ENCODE measurements at regions not wholly inside any gene's neighbourhood (a gene's known extent, or its start where the extent isn't known, plus 50 kb on each side); places are given as distances from the start of the nearest gene placed in this dataset.

DNA sequence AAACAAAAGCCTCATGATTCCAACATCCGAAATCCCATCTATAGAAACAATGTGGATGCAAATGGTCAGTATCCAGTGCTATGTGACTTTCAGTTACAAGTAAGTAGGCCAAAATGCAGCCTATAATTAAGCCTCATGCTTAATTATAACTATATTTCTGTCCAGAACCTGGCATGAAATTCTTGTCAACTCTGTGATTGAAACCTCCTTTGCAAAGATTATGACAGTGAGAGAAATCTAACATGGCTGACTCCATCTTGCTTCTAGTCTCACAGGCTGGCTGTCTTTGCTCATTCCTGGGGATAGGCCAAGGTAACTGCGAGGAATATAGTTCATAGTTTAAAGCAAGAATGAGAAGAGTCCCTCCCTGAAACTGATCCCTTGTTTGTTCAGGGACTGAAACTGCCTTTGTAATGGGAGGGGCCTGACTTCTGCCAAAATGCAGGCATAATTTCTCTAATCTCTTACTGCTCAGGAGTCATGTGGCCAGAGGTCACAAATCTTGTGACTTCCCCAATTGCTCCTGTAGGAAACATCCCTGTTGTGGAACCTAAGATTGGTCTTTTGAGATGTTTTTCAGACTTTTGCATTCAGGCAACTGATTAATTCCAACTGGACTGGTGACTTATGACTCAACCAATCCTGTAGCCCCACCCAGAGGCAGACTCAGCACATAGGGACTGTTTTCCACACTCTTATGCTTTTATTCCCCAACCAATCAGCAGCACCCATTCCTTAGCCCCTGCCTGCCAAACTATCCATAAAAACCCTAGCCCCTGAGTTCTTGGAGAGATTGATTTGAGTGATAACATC is 84.5 kb upstream of the TLK1 start:
- TF ChIP-seq, protein P1, sequence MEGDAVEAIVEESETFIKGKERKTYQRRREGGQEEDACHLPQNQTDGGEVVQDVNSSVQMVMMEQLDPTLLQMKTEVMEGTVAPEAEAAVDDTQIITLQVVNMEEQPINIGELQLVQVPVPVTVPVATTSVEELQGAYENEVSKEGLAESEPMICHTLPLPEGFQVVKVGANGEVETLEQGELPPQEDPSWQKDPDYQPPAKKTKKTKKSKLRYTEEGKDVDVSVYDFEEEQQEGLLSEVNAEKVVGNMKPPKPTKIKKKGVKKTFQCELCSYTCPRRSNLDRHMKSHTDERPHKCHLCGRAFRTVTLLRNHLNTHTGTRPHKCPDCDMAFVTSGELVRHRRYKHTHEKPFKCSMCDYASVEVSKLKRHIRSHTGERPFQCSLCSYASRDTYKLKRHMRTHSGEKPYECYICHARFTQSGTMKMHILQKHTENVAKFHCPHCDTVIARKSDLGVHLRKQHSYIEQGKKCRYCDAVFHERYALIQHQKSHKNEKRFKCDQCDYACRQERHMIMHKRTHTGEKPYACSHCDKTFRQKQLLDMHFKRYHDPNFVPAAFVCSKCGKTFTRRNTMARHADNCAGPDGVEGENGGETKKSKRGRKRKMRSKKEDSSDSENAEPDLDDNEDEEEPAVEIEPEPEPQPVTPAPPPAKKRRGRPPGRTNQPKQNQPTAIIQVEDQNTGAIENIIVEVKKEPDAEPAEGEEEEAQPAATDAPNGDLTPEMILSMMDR (IDR thresholded peaks at IDR 0.05): no peak
- Histone ChIP-seq H3K9me3 (no peaks in the 10 kb centered on the region), H3K36me3 (no peaks in the 10 kb centered on the region), H3K27ac (no peak overlapping the region), H3K4me3 (no peak overlapping the region), H3K27me3 (no peaks in the 10 kb centered on the region), H3K4me1 (no peaks in the 10 kb centered on the region)
- no peak for DNase-seq
- no peak for FAIRE-seq
- WGBS, 2 donors: 89 to 92% methylated on average over 2 of the region's 2 CpGs
- intact Hi-C loops (cut with DNase I): no loop called here
- ATAC-seq: no peak

GRCh38 chr2:171244466-171244969 is 83.8 kb upstream of the TLK1 start:
- intact Hi-C loops (cut with DNase I): no loop called here
- Histone ChIP-seq H3K36me3 (no peaks in the 10 kb centered on the region), H3K4me3 (no peak overlapping the region), H3K4me1 (no peaks in the 10 kb centered on the region), H3K27ac (no peak overlapping the region), H3K27me3 (no peaks in the 10 kb centered on the region), H3K9me3 (no peaks in the 10 kb centered on the region)
- DNase-seq: no peak
- TF ChIP-seq, protein P1 (IDR thresholded peaks at IDR 0.05): no peak
- no peak for FAIRE-seq
- peak in 2 of 4 donors; percentile 25 to 67 for ATAC-seq
- 83% methylated on average over 1 of the region's 1 CpG for WGBS, 2 donors

- 49 to 65% methylated on average over 1 of the region's 1 CpG for WGBS, 2 donors
- TF ChIP-seq, protein P1 (IDR thresholded peaks at IDR 0.05): no peak
- no peaks in the 10 kb centered on the region for H3K27me3 ChIP-seq
- DNase-seq: no peak
- H3K4me3 ChIP-seq: no peak overlapping the region
- H3K27ac ChIP-seq: no peak overlapping the region
- H3K4me1 ChIP-seq: no peaks in the 10 kb centered on the region
- ATAC-seq: no peak
- no peaks in the 10 kb centered on the region for H3K9me3 ChIP-seq
- intact Hi-C loops (cut with DNase I): no loop called here
- FAIRE-seq: no peak
- no peaks in the 10 kb centered on the region for H3K36me3 ChIP-seq
These were observed 81.1 kb upstream of the TLK1 start for GRCh38 chr2:171241771-171242170.

DNA sequence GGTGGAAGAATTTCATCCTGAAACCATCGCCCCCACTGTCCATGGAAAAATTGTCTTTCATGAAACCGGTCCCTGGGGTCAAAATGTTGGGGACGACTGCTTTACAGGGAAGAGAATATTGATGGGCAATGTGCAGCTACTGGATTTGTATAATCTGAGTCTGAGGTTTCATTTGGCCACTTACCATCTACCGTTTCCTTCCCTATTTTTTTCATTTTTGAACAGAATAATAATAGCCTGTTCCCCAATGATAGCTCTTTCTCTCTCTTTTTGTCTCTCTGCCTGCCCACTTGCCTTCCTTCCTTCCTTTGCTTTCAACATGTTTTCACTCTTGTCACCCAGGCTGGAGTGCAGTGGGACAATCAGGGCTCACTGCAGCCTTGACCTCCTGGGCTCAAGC is 78.3 kb upstream of the TLK1 start:
- no peak for ATAC-seq

More for the DNA sequence above, 78.3 kb upstream of the TLK1 start:
- intact Hi-C loops (cut with DNase I): no loop called here
- no peaks in the 10 kb centered on the region for H3K4me1 ChIP-seq
- H3K36me3 ChIP-seq: no peaks in the 10 kb centered on the region
- no peak overlapping the region for H3K4me3 ChIP-seq
- 69 to 75% methylated on average over 4 of the region's 4 CpGs for WGBS, 2 donors
- H3K9me3 ChIP-seq: no peaks in the 10 kb centered on the region
- DNase-seq (no peak), FAIRE-seq (no peak)
- H3K27me3 ChIP-seq: no peaks in the 10 kb centered on the region
- H3K27ac ChIP-seq: no peak overlapping the region
- TF ChIP-seq, protein P1 (IDR thresholded peaks at IDR 0.05): no peak
